ENCODE measurements at regions not wholly inside any gene's neighbourhood (a gene's known extent, or its start where the extent isn't known, plus 50 kb on each side); places are given as distances from the start of the nearest gene placed in this dataset.

DNA sequence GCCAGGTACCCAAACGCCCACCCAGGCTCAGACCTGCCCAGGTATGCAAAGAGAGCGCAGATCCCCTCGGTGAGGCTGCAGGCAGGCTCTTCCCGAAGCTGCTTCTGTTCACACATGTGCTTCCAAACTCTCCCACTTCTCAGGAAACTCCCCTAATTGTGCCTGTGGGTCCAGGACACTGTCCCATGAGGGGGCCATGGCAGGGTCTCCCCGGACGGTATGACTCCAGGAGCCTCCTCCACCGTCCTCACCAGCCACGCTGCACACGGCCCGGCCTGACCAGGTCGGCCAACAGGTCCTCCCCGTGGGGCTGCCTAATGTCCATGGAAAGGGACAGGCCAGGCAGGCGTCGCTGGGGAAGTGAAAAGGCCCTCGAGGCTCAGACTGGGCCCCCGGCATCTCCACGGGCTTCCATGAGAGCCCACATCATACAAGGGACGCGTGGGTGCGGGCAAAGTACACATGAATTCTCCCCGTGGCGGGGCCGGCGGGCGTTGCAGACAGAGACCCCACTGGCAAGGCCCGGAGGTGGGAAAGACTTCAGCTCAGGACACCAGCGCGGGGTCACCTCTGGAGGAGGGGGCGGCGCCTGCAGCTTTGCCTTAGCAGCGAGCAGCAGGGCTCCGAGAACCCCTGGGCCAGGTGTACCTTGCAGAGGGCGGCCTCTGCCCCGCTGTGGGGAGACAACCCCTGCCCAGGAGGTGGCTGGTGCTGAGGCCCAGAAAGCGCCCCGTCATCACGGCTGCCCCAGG is 526.1 kb downstream of the BRD1 start:
- H3K36me3 ChIP-seq (ENCODE audit: control insufficient read depth, low read length): no peaks in the 10 kb centered on the region
- TF ChIP-seq CTCF (IDR thresholded peaks at IDR 0.05; ENCODE audit: low read depth, low read length, poor library complexity, severe bottlenecking): no peak
- no peak for TF ChIP-seq EZH2phosphoT487 (IDR thresholded peaks at IDR 0.05; ENCODE audit: borderline replicate concordance, low read length)
- no peak overlapping the region for H3K4me3 ChIP-seq (ENCODE audit: low read length)
- H4K20me1 ChIP-seq (ENCODE audit: control insufficient read depth, insufficient read depth, low read depth, low read length): no peaks in the 10 kb centered on the region
- no peaks in the 10 kb centered on the region for H3K27me3 ChIP-seq (ENCODE audit: control insufficient read depth, low read length)
- H3K4me2 ChIP-seq (ENCODE audit: low read length): no peak overlapping the region
- no peaks in the 10 kb centered on the region for H3K9me2 ChIP-seq (replicated peaks; ENCODE audit: control insufficient read depth, low read length)
- H3K27ac ChIP-seq (ENCODE audit: low read depth, low read length): no peak overlapping the region
- peaks cover 32% of the 10 kb centered on the region for H3K4me1 ChIP-seq (ENCODE audit: control insufficient read depth, low read length)
- H3F3A ChIP-seq (ENCODE audit: control insufficient read depth, insufficient read depth): no peaks in the 10 kb centered on the region
- no peaks in the 10 kb centered on the region for H3K9me3 ChIP-seq (ENCODE audit: control insufficient read depth, insufficient read depth, low read length)
- no peaks in the 10 kb centered on the region for H3K79me2 ChIP-seq (ENCODE audit: control insufficient read depth, low read length)

- no peaks in the 10 kb centered on the region for H3K79me2 ChIP-seq (ENCODE audit: control insufficient read depth, low read length)
- H3K9me3 ChIP-seq (ENCODE audit: control insufficient read depth, insufficient read depth, low read length): no peaks in the 10 kb centered on the region
- no peaks in the 10 kb centered on the region for H3F3A ChIP-seq (ENCODE audit: control insufficient read depth, insufficient read depth)
- H3K4me1 ChIP-seq (ENCODE audit: control insufficient read depth, low read length): peaks cover 26% of the 10 kb centered on the region
- no peaks in the 10 kb centered on the region for H4K20me1 ChIP-seq (ENCODE audit: control insufficient read depth, insufficient read depth, low read depth, low read length)
- no peaks in the 10 kb centered on the region for H3K27me3 ChIP-seq (ENCODE audit: control insufficient read depth, low read length)
- no peak overlapping the region for H3K27ac ChIP-seq (ENCODE audit: low read depth, low read length)
- no peak overlapping the region for H3K4me2 ChIP-seq (ENCODE audit: low read length)
- TF ChIP-seq EZH2phosphoT487 (IDR thresholded peaks at IDR 0.05; ENCODE audit: borderline replicate concordance, low read length): no peak
- TF ChIP-seq CTCF (IDR thresholded peaks at IDR 0.05; ENCODE audit: low read depth, low read length, poor library complexity, severe bottlenecking): no peak
- no peaks in the 10 kb centered on the region for H3K36me3 ChIP-seq (ENCODE audit: control insufficient read depth, low read length)
- H3K9me2 ChIP-seq (replicated peaks; ENCODE audit: control insufficient read depth, low read length): no peaks in the 10 kb centered on the region
- H3K4me3 ChIP-seq (ENCODE audit: low read length): no peak overlapping the region
Observed at GRCh38 chr22:49300951-49301397, 526.7 kb downstream of the BRD1 start.

- TF ChIP-seq CTCF (IDR thresholded peaks at IDR 0.05; ENCODE audit: low read depth, low read length, poor library complexity, severe bottlenecking) (no peak), EZH2phosphoT487 (IDR thresholded peaks at IDR 0.05; ENCODE audit: borderline replicate concordance, low read length) (no peak)
- Histone ChIP-seq H3K4me2 (ENCODE audit: low read length) (no peak overlapping the region), H3K9me2 (replicated peaks; ENCODE audit: control insufficient read depth, low read length) (no peaks in the 10 kb centered on the region), H3K27me3 (ENCODE audit: control insufficient read depth, low read length) (no peaks in the 10 kb centered on the region), H3K36me3 (ENCODE audit: control insufficient read depth, low read length) (no peaks in the 10 kb centered on the region), H3K27ac (ENCODE audit: low read depth, low read length) (no peak overlapping the region), H3K4me3 (ENCODE audit: low read length) (no peak overlapping the region), H3K4me1 (ENCODE audit: control insufficient read depth, low read length) (peaks cover 19% of the 10 kb centered on the region), H3F3A (ENCODE audit: control insufficient read depth, insufficient read depth) (no peaks in the 10 kb centered on the region), H3K79me2 (ENCODE audit: control insufficient read depth, low read length) (no peaks in the 10 kb centered on the region), H4K20me1 (ENCODE audit: control insufficient read depth, insufficient read depth, low read depth, low read length) (no peaks in the 10 kb centered on the region), H3K9me3 (ENCODE audit: control insufficient read depth, insufficient read depth, low read length) (no peaks in the 10 kb centered on the region)
Observed at GRCh38 chr22:49300241-49300640, 527.4 kb downstream of the BRD1 start.
